CD4-positive, alpha-beta T cell treated with Interleukin-6 for 4 hours (primary cell): ENCODE measurements at regions not wholly inside any gene's neighbourhood (a gene's known extent, or its start where the extent isn't known, plus 50 kb on each side); places are given as distances from the start of the nearest gene placed in this dataset.
"Not testable (repeated sequence)": the region's sequence is repeated elsewhere in the genome, so short reads cannot be mapped to it uniquely, and the experiment has no call there.

Experiments used
- DNase-seq: peaks from one replicate; pipeline ENCODE4 v3.0.0-alpha.2; 2020; ENCODE audit warnings: mixed read lengths

DNA sequence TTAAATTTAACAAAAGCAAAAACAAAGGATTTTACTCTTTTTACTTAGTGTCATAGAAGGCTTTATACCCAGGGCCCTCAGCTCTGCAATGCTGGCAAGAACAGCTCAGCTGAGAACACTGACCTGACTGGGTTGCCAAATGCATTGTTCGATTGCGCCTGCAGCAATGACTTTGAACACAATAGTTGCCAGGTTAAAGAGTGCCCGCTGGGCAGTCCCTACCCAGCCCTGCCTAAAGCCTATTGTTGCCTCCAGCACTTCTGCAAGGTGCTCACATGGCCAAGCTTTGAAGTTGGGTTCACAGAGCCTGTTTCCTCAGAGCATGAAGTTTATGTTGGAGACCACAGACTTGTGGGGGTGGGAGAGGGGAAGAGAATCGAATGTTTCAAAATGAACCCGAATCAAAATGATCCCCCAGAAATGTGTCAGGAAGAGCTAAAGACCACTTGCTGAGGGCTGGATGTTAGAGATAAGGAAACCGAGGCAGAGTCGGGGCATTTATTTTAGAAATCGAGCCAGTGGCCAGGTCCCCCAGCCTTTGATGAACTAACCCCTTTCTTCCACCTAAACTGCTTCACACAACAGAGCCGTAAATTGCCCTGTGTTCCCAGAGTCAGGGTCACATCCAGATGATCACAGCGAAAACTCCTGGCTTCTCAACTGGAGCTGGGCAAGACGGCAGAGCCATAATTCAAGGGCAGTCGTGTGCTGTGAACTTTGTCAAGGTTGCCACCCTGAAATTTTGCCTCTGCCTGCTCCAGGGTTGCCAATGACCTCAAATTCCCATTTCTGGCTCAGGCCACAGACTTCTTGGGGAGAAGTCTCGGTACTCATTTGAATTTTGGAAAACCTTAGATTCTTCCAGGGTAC is 55.0 kb downstream of the FOXA2 start:
- DNase-seq = no peak

DNA sequence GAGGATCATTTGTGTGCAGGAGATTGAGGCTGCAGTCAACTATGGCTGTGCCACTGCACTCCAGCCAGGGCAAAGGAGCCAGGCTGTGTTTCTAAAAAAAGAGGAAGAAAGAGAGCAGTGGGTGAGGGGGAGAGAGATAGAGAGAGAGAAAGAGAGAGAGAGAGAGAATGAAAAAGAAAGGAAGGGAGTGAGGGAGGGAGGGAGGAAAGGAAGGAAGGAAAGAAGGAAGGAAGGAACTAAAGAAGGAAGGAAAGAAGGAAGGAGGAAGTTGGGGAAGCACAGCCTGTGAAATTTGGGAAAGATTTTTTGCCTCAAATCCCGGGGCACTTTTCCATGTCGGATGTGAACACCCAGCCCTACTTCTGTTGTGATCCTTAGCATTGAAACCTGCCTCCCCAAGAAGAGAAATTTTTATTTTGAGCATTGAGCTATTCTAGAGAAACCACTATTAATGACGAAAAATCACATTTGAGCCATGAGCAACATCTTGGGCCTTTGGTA is 57.8 kb downstream of the FOXA2 start:
- DNase-seq = no peak

DNA sequence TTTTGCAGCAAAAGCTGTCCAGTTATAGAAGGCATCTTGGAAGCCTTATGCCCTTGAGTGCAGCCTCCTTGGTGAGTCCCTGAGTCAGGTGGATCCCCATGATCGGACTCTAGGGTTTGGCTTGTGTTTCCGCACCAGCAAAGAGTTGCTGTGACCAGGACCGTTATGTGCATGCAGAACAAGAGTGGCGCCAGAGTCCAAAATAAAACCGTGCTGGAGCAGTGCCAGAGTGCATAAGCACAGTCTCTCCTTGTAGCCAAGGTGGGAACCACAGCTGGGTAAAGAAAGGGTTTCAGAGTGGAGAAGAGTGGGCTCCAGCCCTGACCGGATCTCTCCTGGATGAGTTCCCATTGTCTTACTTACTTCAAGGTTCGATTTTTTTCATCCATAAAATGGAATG is 58.6 kb downstream of the FOXA2 start:
- no peak for DNase-seq

DNA sequence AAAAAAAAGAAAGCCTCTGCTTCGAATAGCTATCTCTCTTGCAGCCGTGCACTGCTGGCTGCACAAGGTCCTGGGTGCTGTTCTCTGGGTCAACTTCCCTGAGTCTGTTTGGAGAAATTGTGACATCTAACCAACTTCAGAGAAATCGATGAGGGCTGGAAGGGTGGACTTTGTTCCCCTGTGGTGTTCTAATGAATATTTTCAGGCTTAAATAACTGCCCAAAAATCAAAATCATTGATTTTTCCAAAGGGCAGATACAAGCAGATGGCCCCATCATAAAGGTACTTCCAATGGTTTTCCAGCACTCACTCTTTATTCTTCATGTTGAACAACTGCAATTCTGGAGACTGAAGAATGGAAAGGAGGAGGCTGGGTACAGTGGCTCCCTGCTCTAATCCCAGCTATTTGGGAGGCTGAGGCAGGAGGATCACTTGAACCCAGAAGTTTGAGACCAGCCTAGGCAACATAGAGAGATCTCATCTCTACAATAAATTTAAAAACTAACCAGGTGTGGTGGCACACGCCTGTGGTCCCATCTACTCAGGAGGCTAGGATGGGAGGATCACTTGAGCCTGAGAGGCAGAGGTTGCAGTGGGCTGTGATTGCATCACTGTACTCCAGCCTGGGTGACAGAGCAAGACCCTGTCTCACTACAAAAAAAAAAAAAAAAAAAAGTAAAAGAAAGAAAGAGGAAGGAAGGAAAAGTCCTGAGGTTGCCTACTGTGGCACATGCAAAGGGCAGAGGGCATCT is 59.1 kb downstream of the FOXA2 start:
- no peak for DNase-seq

DNA sequence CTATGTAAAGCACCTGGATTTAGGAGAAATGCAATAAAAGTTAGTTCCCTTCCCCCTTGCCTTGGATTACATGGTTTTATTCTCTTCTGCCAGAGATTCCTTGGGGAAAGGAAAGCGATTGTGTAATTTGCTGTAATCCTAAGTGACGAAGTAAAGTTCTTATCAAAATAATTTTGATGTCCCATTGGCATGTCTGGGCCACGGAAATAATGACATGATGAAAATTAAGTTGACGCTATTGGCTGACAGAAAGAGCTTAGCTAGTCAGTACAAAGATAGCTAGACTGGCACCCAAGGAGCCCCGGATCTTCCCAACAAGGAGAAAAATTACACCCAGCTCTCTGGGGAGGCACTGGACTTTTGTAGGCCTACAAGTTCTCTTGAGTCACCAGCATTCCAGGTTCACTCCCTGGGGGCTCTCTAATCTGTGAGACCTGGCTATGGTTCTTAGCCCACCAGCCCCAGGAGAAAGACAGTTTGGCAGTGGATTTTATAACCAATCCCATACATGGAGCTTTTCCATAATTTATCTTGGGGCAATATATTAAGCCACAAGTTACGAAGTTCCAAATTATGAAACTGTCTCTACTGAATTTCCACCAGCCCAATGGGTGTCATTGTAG is 59.9 kb downstream of the FOXA2 start:
- no peak for DNase-seq

DNA sequence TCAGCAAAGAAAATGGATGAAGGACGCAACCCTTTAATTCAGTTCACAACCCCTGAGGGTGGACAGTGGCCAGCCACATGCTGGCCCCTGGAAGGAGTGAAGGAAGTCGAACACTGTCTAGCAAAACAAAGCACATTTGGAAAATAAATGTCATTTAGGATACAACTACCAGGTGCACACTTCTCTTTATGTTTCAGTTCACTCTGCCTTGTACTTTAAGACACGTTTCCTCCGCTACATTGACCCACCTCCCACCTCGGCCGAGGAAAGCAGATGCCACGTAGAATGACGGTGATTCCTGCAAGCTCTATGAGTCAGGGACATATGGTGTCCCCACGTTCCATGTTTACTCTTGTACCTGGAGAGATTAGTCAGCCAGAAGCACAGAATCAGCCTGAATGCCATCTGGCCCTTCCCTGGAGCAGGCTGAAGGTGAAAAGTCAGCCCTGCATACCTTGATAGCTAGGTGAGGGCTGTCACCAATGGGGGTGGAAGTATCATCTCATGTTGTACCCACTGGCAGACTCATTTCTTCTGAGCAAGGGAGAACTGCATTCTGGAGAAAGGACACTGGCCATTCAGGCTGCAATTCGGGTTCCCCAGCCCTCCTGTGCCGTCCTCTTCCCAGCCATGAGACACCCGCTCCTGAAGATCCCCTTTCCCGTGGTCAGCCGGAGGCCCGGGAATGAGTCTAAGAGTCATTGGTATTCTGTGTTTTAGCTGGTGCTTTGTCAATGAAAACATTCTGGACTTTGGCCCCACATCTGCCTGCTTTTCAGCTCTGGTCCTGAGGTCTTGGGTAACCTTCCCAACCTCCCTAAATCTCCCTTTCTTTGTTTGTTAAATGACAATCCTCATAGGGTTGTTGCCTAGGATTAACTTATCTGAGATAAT is 60.6 kb downstream of the FOXA2 start:
- DNase-seq = no peak

DNA sequence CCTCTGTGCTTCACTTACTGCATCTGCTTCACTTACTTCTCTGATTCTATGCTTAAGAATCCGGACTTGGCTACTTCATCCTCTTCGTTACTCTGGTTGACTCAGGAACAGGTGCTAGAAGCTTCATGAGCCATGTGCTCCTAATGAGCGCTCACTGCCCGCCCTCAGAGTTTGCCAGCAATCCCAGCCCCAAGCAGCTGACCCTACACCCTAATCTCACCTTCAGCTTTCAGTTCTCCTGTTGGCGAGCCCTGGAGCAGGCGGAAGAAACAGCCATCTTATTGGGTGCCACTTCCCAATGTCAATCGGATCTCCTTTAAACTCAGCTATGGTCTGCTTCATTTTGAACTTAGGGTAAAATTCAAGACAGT is 61.3 kb downstream of the FOXA2 start:
- DNase-seq = no peak

DNA sequence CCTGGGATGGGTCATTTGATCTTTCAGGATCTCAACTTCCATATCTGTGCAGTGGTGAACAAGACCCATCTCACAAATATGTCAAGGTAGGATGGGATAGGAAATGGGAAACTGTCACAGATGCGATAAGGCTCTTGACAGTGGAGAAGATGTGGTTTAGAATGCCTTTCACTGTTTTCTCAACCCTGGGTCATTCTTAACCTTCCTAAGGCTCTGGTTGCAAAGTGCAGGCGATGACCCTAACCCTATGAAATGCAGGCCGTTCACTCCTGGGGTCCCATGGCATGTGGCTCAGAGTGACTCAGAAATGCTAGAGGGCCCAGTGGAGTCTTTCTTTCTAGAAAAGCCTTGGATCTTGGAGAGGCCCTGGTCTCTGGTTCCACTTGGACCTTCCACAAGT is 61.7 kb downstream of the FOXA2 start:
- no peak for DNase-seq

DNA sequence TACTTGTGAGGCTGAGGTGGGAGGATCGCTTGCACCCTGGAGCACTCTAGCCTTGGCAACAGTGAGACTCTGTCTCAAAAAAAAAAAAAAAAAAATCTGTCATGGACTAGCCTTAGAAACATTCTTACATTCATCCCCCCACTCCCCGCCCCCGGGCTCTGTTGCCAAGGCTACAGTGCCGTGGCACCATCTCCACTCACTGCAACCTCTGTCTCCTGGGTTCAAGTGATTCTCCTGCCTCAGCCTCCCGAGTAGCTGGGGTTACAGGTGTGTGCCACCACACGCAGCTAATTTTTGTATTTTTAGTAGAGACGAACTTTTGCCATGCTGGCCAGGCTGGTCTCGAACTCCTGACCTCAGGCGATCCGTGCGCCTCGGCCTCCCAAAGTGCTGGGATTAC is 62.4 kb downstream of the FOXA2 start:
- DNase-seq = not testable (repeated sequence)

DNA sequence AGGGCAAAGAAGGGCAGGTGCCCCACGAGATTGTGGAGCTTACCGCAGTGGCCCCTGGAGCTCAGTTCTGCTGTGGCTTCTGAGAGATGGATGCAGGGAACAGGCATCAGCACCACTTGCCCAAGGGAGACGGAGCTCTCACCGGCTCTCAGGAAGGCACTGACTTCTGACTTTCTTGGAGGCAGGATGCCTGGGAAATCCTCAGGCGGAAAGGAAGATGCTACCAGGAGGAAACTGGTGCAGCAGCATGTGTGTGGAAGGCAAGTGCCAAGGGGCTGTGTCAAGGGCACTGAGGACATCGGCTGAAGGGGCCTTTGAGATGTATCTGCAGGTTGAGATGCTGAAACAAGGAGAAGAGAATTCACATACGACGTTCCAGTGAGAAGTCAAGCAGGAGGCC is 64.0 kb downstream of the FOXA2 start:
- no peak for DNase-seq

DNA sequence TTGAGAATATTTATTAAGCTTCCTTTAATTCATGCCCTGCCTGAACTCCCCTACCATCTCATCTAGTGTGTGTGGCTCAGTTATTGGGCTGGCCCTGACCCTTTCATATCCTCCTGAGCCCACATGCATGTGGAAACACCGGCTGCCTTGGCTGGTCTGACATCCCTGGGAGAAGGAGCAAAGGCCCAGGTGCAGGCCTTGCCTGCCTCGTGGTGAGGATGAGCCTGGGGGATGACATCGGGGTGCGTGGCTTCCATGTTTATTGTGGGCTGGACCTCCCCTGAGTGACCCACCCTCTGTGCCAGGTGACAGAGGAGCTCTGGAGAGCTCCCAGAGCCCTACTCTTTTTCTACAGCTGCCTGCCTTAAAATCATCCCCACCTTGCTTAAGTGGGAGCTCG is 69.1 kb downstream of the FOXA2 start:
- no peak for DNase-seq

DNA sequence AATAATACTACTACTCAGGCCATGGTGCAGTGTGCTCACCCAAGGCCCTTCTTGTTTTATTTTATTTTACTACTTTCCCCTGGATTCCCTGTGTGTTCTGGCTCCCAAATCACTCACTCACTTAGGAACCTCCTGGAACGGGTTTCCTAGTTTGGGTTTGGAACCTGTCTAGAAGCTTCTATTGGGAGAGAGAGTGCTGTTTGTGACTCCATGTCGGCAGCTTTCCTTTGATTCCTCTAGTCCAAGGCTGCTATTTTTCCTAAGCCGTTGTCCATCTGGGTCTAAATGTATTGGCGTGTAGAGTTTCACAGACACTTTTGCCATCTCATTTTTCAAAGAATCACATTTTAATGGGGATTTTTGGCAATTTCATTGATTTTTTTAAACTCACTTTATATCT is 70.8 kb downstream of the FOXA2 start:
- no peak for DNase-seq

DNA sequence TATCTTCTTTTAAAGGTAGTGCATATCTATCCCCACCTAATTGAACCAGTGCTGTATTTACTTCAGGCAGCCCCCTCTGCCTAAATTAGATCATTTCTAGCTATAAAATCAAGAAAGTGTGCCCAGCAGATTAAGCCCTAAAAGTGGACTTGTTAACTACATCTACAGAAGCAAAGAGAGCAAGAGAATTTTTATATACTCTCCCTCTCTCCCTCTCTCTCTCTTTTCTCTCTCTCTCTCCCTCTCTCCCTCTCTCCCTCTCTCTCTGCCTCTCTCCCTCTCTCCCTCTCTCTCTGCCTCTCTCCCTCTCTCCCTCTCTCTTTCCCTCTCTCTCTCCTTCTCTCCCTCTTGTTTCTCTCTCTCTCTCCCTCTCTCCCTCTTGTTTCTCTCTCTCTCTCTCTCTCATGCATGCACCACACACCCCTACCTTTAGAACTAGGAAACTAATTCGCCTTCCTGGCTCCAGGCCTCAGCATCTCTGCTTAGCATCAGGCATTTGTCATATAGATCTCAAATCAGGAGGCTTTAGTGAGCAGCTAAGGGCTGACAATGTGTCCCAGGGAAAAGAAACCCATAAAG is 71.4 kb downstream of the FOXA2 start:
- DNase-seq = no peak

DNA sequence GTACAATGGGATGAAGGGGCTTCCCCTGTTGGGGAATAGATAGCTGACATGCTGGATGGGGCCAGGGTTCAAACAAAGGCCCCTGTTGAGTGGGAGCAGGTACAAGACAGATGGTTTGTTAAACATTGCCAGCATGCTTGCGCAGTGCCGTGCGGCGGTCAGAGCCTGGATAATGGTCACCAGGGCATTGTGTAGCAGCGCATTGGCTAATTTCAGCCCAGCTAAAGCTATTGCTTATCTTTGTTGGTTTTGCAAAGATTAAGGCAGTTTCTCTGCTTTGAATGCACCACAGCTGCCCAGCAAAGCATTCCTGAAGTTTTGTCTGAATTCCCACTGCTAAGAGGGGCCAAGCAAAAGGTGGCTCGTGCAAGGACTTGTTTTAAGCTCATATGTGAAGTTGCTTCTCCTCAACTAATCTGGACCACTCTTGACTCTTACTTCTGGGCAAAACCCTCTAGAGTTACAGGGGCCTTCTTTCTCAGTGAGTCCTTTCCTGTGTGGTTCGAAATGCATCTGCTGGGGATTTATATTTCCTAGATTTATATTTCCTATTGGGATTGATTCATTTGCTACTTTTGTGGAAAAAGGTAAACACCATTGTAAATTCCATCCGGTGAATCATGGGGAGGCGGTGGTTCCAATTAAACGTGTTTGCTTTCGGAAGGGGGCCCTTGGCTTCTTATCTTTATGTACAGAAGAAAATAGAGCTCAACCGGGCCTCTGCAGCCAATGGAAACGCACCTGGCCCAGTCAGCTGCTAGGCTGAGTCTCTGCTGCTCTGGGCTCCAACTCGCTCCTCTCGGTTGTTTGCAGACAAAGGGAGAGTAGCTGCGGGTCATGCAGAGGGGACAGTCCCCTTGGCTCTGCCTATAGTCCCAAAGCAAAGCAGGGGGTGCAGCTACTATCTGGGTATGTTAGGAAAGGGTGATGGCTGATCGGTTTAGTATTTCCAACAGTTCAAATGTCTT is 72.1 kb downstream of the FOXA2 start:
- DNase-seq = no peak

DNA sequence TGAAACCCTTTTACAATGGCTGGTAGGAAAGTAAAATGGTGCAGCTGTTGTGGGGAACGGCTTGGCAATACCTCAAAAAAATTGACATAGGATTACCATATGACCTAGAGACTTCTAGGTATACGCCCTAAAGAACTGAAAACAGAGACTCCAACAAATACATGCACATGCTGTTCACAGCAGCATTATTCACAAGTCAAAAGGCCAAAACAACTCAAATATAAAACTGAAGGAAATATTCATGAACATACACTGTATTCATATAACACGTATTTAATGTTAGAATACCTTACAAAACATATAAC is 74.6 kb downstream of the FOXA2 start:
- DNase-seq = no peak

DNA sequence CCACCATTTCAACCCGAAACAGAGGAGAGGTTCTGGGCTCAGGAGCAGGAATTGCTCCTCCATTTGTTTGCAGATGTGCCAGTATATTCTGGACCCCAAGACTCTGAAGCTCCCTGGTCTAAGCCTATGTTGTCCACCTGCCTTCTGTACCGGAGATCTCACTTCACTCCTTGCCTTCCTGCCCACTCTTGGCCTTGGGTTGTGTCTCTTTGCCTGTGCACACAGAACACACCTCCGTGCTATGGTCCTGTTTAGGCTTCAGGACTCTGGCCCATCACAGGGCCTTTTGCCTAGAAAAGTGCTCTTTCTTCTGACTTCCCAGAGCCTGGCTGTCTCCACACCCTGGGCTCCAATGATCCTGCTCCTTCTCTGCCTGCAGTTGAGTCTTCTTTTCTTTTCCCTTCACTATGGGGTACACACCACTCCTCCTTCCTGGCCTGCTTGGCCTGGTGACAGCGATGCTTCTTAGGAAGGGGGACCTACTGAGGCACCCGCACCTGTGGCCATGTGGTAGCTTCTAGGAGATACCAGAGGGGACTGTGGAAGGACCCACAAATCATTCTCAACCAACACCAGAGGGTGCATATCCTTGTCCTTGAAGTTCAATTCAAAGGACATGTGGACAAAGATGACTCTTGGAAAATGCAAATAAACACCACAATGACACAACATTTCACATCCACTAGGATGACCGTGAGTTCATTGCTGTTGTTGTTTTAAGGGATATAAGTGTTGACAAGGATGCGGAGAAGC is 75.1 kb downstream of the FOXA2 start:
- DNase-seq = no peak

DNA sequence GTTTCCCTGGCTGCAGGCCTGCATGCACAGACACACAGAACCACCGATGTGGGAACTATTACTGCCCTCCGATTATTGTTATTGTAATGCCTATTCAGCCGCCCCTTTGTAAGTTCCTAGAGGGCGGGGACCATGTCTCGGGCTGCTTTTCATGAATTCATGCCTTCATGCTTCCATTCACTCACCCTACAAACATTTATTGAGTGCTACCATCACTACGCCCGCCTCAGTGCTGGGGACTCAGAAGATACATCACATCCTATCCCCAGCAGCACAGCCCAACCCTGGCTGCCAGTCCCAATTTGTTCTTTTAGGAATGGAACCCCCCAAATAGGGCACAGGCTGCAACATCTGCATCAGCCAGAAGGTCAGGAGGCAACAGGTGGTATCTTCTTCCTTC is 75.9 kb downstream of the FOXA2 start:
- DNase-seq = no peak

DNA sequence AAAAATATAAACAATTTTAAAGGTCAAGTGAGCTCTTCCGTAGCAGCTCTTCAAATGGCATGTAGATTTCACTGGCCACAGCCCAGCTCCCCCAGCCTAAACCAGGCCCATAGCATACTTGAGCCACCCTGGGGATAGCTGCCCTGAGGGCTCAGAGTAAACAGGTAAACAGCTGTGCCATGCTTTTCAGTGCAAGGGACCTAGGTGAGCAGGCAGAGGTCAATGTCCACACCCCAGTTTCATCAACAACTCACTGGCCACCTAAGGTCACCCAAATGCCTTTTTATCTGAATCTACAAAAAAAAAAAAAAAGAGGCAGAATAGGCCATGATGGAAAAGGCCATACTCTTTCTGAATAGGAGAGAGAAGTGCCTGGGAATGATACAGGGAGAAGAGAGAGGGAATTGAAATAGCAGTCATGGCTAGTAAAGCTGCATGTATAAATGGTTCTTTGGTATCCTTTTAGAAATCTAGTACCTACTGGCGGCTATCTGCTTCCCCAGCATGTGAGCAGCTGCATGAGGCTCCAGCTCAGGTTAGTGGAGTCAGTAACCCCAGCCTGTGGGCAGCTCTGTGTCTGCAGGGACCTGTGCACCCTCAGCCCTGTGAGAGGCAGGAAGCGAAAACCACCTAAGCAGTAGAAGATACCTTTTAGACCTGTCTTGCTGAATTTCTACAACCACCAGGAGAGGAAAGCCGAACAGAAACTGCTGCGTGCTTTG is 77.0 kb downstream of the FOXA2 start:
- no peak for DNase-seq

DNA sequence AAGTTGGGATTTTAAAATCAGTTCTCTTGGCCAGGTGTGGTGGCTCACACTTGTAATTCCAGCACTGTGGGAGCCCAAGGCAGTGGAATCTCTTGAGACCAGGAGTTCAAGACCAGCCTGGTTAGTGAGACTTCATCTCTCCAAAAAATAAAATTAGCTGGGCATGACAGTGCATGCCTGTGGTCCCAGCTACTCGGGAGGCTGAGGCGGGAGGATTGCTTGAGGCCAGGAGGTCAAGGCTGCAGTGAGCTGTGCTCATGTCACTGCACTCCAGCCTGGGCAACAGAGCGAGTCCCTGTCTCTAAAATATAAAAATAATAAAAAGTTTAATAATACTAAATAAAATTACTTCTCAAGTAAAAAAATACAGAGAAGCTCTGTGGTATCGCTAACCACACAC is 77.5 kb downstream of the FOXA2 start:
- DNase-seq = no peak

DNA sequence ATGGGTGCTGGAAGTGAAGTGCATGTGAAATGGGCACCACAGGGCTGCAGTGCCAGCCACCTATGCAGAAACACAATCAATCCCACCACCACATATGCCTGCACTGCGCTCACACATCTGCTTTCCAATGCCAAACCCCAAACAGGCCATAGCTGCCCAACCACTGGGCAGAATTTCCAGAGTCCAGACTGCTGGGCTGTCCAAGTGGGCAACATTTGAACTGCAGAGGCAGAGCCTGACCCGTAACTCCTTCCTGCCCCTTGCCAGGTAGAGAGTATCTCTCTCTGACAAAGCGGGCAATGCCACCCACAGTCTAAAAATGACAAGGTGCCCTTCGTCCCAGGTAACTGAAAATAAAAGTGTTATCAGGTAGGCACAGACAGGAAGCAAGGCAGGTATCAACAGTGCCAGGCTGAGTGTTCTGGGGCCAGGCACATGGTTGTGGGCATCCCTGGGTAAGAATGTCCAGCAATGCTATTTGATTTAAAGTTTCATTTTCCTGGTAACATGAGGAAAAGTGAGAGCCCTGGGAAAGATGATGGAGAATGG is 79.5 kb downstream of the FOXA2 start:
- no peak for DNase-seq
